ENCODE measurements at regions not wholly inside any gene's neighbourhood (a gene's known extent, or its start where the extent isn't known, plus 50 kb on each side); places are given as distances from the start of the nearest gene placed in this dataset.

GRCh38 chr10:43881657-43882056 is 233.0 kb upstream of the ZNF32 start:
- TF ChIP-seq, protein P1, sequence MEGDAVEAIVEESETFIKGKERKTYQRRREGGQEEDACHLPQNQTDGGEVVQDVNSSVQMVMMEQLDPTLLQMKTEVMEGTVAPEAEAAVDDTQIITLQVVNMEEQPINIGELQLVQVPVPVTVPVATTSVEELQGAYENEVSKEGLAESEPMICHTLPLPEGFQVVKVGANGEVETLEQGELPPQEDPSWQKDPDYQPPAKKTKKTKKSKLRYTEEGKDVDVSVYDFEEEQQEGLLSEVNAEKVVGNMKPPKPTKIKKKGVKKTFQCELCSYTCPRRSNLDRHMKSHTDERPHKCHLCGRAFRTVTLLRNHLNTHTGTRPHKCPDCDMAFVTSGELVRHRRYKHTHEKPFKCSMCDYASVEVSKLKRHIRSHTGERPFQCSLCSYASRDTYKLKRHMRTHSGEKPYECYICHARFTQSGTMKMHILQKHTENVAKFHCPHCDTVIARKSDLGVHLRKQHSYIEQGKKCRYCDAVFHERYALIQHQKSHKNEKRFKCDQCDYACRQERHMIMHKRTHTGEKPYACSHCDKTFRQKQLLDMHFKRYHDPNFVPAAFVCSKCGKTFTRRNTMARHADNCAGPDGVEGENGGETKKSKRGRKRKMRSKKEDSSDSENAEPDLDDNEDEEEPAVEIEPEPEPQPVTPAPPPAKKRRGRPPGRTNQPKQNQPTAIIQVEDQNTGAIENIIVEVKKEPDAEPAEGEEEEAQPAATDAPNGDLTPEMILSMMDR (IDR thresholded peaks at IDR 0.05; ENCODE audit: low read length) = no peak
- no peak for TF ChIP-seq EZH2 (optimal IDR thresholded peaks at IDR 0.05; ENCODE audit: low read depth, low read length)
- TF ChIP-seq EZH2phosphoT487 (IDR thresholded peaks at IDR 0.05; ENCODE audit: low read length) = no peak
